GM18873 (cell line): ENCODE measurements at regions not wholly inside any gene's neighbourhood (a gene's known extent, or its start where the extent isn't known, plus 50 kb on each side); places are given as distances from the start of the nearest gene placed in this dataset.

Experiments
- ATAC-seq: cut with Tn5 transposase; IDR thresholded peaks from one replicate; pipeline ENCODE4 v1.9.1; 2021; ENCODE audit warnings: mild to moderate bottlenecking, moderate library complexity, moderate number of reproducible peaks; ENCODE audit not compliant: unreplicated experiment, low FRiP score

DNA sequence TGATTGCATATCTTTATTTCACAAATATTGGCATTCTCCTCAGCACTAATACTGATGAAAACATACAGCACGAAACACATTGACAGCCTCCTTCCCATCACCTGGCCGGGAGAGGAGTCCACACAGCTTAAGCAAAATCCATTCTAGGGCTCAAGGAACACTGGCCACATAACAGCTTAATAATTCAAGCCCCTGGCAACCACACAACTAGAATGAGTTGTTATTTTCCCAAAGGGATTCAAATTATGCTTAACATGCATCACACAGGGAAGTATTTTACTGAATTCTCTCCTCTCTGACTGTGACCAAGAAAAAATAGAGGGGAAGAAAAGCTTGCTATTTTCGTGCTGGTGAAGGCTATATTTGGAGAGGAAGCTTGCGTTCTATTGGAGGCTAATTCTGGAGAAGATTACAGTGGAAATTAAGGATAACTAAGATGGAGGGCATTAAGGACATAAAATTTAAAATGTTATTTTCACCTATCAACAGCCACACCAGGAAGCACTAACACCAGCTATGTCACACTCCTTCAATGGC, 198.5 kb downstream of the ADGRG6 start:
- ATAC-seq, result no peak

DNA sequence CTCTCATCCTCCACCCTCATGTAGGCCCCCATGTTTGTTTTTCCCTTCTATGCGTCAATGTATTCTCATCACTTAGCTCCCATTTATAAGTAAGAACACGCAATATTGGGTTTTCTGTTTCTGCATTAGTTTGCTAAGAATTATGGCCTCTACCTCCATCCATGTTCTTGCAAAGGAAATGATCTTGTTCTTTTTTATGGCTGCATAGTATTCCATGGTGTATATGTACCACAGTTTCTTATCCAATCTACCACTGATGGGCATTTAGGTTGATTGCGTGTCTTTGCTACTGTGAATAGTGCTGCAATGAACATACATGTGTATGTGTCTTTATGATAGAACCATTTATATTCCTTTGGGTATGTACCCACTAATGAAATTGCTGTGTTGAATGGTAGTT, 200.0 kb downstream of the ADGRG6 start:
- no peak for ATAC-seq

DNA sequence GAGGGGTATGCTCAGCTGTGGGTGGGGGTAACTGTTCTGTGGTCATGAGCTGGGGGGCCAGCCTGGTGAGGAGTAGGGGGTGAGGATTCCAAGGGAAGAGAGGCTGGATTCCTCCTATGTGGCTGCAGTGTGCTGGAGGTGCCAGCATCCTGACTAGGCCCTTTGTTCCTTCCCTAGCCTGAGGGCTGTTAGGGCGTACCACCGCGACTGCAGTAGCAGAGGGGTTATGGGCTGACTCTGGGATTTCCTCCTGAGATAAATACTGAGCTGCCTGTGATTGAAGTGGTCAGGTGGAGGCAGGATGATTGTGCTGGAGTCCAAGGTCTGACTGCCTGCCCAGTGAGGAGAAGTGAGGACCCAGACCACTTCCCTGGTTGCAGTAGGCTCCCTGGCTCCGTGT, 205.3 kb downstream of the ADGRG6 start:
- ATAC-seq, result no peak

DNA sequence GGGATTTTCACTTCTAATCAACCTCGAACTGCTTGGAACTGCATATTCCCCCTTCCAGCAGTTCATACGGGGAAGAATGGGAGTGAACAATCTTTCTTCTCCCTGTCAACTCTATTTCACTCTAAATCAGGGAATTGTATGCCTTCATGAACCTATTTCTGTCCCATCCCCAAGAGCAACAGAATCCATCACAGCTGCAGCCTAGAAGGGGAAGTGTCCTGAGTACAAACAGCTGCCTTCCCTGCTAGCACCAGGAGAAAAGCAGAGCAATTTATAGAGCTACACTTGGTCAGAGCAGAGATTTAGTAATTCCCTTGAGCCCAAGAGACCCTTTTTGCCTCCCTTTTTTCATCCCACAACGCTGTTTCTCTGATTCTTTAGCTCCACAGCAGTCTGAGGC, 208.4 kb downstream of the ADGRG6 start:
- no peak for ATAC-seq

DNA sequence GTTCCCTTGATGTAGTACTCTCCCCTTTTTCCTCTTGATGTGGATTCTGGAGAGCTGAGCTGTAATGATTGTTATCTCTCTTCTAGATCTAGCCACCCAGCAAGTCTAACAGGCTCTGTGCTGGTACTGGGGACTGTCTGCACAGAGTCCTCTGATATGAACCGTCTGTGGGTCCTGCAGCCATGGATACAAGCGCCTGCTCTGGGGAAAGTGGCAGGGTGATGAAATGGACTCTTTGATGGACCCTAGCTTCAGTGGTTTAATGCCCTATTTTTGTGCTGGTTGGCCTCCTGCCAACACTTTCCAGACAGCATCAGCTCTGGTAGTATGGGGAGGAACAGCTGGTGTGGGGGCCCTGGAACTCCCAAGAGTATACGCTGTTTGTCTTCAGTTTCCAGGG, 216.3 kb downstream of the ADGRG6 start:
- ATAC-seq, result no peak

DNA sequence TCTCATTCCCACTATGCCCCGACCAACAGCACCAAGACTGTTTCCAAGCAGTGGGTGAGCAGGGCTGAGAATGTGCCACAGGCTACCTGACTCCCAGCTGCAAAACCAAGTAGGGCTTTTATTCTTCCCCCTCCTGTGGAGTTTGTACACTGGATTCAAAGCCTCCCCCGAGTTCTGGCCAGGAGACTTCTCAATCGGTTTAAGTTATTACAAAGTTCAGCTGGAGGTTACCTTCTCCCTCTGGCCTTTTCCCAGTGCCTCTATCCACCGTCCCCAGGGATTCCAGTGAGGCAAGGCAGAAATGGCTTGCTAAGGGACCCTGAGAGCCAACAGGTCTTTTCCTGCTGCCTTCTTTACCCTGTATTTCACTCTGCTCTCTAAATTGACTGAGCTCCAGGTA, 217.0 kb downstream of the ADGRG6 start:
- no peak for ATAC-seq

DNA sequence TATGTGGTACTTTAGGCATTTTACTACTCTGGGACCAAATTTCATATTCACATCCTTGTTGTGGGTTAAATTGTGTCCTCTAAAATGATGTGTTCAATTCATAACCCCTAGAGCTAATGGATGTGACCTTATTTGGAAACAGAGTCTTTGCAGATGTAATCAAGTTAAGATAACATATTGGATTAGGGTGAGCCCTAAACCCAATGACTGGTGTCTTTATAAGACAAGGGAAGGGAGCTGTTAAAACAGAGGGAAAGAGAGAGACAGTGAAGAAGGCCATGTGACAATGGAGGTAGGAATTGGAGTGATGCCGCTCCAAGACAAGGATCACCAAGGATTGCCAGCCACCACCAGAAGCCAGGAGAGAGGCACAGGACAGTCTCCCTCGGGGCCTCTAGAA, 220.0 kb downstream of the ADGRG6 start:
- ATAC-seq, result no peak

DNA sequence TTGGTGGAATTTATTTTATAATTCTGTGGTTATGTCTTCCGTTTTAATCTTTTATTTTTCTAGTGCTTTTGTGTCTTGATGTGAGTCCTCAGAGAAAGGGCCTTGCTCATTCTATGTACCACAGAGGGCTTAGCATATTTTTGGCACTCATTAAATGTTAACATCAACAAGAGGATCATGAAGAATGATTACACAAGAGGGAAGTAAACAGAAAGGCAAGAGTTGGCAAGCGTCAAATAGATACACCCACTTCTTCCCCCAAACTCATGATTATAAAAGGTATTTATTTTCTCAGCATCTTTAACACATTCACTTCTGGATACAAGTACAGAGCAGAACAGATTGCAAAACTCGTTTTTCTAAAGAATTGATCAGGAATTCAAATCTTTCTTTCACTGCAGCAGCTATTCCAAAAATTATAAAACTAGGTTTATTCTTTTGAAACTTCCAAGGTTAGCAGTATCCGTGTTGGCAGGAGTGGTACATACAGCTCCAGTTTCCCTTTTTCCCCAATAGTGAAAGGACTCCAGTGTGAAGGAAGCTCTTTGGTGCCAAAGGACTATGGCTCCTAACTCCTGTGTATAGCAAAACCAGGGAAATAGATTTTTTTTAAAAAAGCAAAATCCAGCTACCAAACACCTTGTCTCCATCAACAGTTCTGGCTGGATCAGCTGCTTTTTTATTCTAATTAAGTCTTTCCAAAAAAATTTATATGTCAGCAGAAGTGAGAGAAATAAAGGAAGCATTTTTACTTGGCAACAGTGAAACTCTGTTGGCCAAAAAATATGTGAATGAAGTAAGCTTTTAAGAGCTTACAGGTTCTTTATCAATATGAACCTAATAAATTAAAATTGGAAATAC, 221.9 kb downstream of the ADGRG6 start:
- ATAC-seq, result no peak

DNA sequence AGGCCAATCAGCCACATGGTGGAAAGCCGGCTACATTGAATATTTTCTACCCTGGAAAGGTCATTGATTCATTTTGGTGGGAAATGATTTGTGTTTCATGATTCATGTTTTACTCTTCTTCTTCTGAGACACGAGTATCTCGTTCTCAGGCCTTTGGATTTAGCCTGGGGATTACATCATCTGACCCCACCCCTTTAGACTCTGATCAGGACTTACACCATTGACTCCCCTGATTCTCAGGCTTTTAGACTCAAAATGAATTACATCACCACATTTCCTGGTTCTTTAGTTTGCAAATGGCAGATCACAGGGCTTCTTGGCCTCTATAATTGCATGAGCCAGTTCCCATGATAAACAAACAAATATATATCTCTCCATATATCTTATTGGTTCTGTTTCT, 228.8 kb downstream of the ADGRG6 start:
- no peak for ATAC-seq

DNA sequence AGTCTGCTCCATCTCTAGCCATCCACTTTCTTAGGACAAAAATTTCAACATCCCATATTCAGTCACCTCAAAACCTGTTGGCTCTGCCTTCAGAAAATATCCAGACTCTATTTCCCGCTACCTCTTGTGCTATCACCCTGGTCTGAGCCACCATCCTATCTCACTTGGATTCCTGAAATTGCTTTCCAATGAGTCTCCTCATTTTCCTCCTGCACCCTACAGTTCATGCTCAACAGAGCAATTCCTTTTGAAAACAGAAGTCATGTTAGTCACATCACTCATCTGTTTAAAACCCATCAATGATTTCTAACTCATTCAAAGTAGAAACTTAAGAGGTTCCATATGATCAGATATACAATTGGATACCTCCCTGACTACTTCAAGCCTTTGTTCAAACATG, 229.9 kb downstream of the ADGRG6 start:
- ATAC-seq, result no peak

DNA sequence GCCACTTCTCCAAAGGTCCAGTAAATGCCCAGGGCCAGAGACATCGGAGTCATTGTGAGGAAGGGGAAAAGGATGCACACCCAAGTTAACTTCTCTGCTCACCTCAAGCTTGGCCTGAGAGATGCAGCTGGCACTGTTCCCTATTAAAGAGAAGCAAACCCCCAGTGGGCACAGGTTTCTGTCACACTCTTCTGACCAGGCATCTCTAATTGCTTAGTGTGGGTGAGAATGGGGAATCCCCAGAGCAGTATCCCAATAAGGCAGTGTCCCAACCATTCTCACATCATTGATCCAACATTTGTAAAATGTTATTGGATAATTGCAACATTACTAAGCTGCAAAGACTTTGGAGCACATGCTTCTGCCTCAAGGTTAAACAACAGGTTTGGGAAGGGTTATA, 232.3 kb downstream of the ADGRG6 start:
- no peak for ATAC-seq

DNA sequence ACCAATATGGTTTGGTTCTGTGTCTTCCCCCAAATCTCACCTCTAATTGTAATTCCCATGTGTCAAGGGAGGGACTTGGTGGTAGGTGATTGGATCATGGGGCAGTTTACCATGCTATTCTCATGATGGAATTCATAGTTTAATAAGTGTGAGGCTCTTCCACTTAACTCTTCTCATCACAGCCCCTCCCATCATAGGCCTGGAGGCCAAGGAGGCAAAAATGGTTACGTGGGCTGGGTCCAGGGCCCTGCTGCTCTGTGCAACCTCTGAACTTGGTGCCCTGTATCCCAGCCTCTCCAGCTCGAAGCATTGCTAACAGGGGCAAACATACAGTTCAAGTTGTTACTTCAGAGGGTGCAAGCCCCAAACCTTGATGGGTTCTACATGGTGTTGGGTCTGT, 232.7 kb downstream of the ADGRG6 start:
- no peak for ATAC-seq

DNA sequence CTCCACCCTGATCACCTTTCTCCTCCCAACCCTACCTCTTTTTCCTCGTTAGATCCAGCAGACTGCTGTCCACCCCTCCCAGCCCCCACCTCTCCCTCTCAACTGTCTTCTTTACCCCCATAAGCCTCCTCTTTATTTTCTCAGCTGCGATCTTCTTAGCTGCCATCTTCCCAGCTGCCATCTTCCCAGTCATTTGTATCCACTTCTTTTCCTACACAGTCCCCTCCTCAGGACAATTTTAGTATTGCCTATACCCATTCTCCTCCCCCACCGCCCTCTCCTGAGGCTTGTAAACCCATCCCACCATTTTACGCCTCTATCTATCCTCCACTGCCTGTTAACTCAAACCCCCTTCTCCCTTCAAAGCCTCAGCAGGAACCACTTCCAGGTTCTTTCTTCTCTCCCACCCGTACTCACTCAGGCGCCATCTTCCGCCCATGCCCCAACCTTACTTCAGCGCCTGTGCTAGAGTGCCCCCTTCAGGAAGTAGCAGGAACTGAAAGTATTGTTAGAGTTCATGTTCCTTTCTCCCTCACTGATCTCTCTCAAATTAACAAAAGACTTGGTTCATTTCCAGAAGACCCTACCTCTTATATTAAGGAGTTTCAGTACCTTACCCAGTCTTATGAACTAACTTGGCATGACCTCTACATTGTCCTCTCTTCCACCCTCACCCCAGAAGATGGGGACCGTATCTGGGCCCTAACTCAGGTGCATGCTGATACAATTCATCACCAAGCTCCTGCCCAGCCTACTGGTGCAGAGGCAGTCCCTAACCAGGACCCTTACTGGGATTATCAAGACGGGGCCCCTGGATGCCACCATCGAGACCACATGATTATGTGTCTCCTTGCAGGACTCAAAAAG, 236.0 kb downstream of the ADGRG6 start:
- ATAC-seq, result no peak

DNA sequence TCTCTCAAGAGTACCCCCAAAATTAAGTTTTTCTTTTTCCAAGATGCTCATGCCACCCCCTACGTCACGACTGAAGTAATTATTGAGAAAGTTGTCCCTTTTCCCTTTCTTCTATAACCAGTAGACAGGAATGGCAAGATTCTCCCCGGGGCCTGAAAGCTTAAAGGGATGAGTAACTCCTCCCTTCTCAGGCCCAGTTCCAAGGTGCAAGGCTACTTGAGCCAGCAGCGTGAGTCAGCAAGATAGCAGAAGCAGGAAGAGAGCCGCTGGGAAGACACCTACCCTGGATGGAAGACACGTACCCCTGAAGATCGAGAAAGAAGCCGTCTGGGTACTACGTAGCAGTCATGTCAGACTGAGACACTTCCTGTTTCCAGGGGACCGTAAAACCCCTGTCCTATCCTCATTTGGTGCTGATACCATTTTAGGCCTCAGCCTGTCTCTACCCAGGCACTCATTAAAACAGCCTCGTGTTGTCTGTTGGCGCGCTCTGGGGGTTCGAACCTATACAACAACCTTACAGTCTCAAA, 241.0 kb downstream of the ADGRG6 start:
- ATAC-seq, result no peak

DNA sequence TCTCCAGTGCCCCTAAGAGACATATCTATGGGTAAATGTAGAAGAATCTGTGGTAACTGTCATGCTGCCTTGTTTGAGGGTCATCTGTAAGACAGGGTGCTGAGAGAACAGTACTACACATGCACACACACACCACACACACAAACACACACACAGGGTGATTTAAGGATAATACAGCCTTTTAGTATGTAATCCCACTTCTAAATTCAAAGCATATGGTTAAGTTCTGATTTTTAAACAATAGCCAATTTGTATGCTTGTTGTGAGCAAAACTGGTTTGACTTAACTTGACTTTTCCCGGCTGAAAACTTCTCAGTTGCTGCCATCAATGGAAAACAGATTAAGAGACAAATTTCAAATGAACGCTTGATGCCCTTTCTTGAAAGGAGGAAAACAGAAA, 241.8 kb downstream of the ADGRG6 start:
- no peak for ATAC-seq

DNA sequence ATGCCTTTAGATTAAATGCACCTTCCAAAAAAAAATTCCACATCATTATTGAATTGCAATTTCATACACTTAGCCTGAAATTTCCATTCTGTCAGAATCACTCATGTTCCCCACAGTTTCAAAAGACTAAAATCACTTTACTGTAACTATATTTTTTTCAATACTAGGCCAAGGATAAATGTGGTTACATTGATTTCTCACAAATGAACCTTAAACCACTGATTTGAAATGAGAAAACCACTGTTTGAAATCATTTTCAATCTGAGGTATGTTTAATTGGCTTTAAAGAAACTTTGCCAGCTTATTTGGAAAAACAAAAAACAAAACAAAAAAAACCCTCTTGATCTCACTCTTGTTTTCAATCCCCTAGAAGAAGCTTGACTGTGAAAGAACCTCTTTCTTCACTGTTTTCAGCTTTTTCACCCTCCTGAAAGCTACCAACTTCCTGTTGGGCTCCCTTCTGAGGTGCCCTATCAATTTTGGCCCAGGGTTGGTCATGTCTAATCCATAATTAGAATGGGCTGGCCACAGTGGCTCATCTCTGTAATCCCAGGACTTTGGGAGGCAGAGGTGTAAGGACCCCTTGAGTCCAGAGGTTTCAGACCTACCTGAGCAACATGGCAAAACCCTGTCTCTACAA, 242.5 kb downstream of the ADGRG6 start:
- no peak for ATAC-seq

DNA sequence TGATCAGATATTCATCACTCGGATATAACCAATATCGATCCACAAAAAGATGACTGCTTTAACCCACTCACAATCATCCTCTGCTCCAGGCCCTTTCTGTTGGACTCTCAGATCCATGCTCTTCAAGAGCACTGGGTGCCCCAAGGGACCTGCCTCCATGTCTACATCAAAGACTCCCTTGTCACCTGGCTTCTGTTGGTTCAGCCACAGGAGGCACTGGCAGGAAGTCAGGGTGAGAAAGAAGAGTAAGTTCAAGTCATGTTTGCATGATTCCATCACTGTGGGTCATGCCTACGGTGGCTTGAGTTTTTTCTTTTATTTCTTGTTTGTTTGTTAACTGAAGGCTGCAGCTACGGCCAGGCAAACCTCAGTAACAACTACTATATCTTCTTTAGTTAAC, 243.3 kb downstream of the ADGRG6 start:
- no peak for ATAC-seq

DNA sequence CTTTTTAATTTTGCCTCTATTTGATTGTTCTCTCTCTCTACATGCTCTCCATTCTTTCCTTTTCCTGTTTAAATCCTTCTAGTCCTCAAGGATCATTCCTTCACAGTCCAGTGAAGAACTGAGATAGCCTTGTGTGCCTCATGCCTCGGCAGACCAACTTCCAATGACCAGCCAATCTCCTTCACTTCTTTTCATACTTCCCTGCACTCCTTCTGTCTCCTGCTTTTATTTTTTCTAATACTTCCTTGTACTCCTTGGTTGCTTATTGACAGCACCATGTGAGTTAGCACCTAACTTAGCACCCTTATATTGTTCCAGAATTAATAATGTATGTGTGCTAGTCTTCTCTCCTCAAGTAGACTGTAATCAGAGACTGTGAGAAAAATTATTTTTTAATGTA, 246.8 kb downstream of the ADGRG6 start:
- no peak for ATAC-seq

DNA sequence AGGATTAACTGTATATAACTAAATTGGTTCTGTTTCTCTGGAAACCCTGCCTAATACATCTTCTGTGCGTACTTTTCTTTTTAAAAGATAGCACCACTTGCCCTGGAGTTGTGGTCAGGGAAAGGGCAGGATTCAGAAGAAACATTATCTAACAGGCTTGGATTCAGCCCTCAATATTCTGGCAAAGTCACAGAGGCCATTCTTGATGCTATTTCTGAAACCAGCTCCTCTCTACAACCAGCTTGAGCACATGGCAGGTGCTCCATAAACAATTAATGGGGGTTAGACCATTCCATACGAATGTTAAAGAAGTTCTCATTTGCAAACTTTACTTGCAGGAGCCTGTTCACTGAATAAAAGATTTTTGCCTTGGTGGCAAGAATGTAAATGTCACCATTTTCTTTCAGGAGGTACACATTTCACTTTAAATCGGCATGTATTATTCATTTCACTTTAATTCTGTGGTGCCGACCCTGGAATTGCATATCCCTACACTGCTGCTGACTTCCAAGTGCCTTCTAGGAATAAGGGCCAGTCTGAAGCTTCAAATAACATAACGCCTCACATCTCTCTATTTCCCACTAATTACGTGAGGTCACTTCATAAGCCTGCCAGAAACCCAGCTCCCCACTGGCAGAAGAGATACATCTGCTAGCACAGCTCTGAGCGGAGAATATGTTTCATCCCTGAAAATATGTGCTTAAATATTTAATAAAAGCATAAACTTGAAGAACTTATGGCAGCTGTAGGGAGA, 248.7 kb downstream of the ADGRG6 start:
- ATAC-seq, result no peak

DNA sequence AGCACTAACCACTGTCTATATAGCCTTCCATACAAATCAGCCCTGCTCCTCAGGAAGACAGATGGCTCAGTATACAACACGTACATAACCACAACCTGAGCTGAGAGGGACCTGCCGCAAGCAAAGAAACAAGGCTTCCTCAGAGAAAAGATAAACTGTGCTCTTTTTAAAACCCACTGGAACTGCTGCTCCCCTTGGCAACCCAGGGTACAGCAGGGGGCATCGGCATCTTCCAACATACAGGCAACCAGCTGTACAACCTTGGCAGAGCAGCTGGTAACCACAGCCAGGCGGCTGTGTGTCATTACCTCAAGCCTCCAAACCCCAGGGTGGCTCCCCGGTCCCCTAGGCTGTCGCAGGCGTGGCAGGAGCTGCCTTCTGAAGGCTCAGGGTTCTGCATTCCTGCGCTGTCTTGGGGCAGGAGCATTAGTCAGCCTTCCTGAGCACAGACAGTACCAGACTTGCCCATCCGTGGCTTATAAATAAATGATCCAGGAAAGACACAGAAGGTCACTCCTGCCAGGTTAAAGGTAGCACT, 249.5 kb downstream of the ADGRG6 start:
- ATAC-seq, result no peak
